H9 (cell line): ENCODE measurements at regions not wholly inside any gene's neighbourhood (a gene's known extent, or its start where the extent isn't known, plus 50 kb on each side); places are given as distances from the start of the nearest gene placed in this dataset.

ENCODE experiments used
- DNase-seq: peaks from one replicate; pipeline ENCODE4 v3.0.0-alpha.2; 2017
- H2AFZ ChIP-seq: one replicate; pipeline ENCODE4 v1.6.1; 2013; ENCODE audit warnings: mild to moderate bottlenecking, low read length, control low read depth, moderate library complexity
- H2AK5ac ChIP-seq: 2 replicates; pipeline ENCODE4 v1.6.1; 2013; ENCODE audit warnings: low read length, control low read depth, mixed read lengths; ENCODE audit not compliant: insufficient read length
- H2BK120ac ChIP-seq: one replicate; pipeline ENCODE4 v1.6.1; 2013; ENCODE audit warnings: low read depth, mild to moderate bottlenecking, low read length, control low read depth, inconsistent platforms; ENCODE audit not compliant: poor library complexity, severe bottlenecking
- H2BK12ac ChIP-seq: 2 replicates; pipeline ENCODE4 v1.6.1; 2013; ENCODE audit warnings: low read length, control low read depth, mixed read lengths, low read depth; ENCODE audit not compliant: insufficient read length
- H2BK15ac ChIP-seq: 2 replicates; pipeline ENCODE4 v1.6.1; 2013; ENCODE audit warnings: low read depth, low read length, control low read depth
- H2BK20ac ChIP-seq: one replicate; pipeline ENCODE4 v1.6.1; 2013; ENCODE audit warnings: low read depth, mild to moderate bottlenecking, low read length, control low read depth, inconsistent platforms; ENCODE audit not compliant: poor library complexity, severe bottlenecking
- H2BK5ac ChIP-seq: 2 replicates; pipeline ENCODE4 v1.6.1; 2013; ENCODE audit warnings: low read length, control low read depth, mixed read lengths; ENCODE audit not compliant: insufficient read length
- H3K14ac ChIP-seq: 2 replicates; pipeline ENCODE4 v1.6.1; 2013; ENCODE audit warnings: low read length, control low read depth; ENCODE audit not compliant: insufficient read depth
- H3K18ac ChIP-seq: 2 replicates; pipeline ENCODE4 v1.6.1; 2013; ENCODE audit warnings: low read depth, mild to moderate bottlenecking, mixed read lengths, low read length, control low read depth; ENCODE audit not compliant: insufficient read length
- H3K23ac ChIP-seq: 2 replicates; pipeline ENCODE4 v1.6.1; 2013; ENCODE audit warnings: low read length, control low read depth, mixed read lengths, low read depth; ENCODE audit not compliant: insufficient read length
- H3K23me2 ChIP-seq: 2 replicates; pipeline ENCODE4 v1.6.1; 2013; ENCODE audit warnings: low read depth, mild to moderate bottlenecking, mixed read lengths, low read length, control low read depth; ENCODE audit not compliant: insufficient read length, poor library complexity, severe bottlenecking
- H3K27ac ChIP-seq: 2 replicates; pipeline ENCODE4 v1.5.1; 2013; ENCODE audit warnings: low read length, control low read depth, mixed read lengths, low read depth; ENCODE audit not compliant: insufficient read length
- H3K27me3 ChIP-seq: 2 replicates; pipeline ENCODE4 v1.6.1; 2013; ENCODE audit warnings: low read length, control low read depth, inconsistent platforms; ENCODE audit not compliant: insufficient read depth
- H3K4ac ChIP-seq: 2 replicates; pipeline ENCODE4 v1.6.1; 2013; ENCODE audit warnings: low read depth, mild to moderate bottlenecking, control low read depth, inconsistent platforms, low read length, moderate library complexity
- H3K4me1 ChIP-seq: 2 replicates; pipeline ENCODE4 v1.6.1; 2013; ENCODE audit warnings: low read length, control low read depth, inconsistent platforms; ENCODE audit not compliant: insufficient read depth
- H3K4me2 ChIP-seq: 2 replicates; pipeline ENCODE4 v1.6.1; 2013; ENCODE audit warnings: low read length, control low read depth, mixed read lengths; ENCODE audit not compliant: insufficient read length, insufficient read depth
- H3K56ac ChIP-seq: 2 replicates; pipeline ENCODE4 v1.6.1; 2013; ENCODE audit warnings: low read depth, mild to moderate bottlenecking, mixed read lengths, low read length, control low read depth; ENCODE audit not compliant: insufficient read length
- H3K79me1 ChIP-seq: 2 replicates; pipeline ENCODE4 v1.6.1; 2013; ENCODE audit warnings: low read depth, mild to moderate bottlenecking, moderate library complexity, low read length, control low read depth, inconsistent platforms; ENCODE audit not compliant: insufficient read depth, poor library complexity, severe bottlenecking
- H3K79me2 ChIP-seq: 2 replicates; pipeline ENCODE4 v1.6.1; 2013; ENCODE audit warnings: low read length, control low read depth, inconsistent platforms; ENCODE audit not compliant: insufficient read depth
- H3K9ac ChIP-seq: 2 replicates; pipeline ENCODE4 v1.6.1; 2013; ENCODE audit warnings: low read length, control low read depth, mixed read lengths; ENCODE audit not compliant: insufficient read length; ENCODE audit errors: extremely low read depth
- H3K9me3 ChIP-seq: one replicate; pipeline ENCODE4 v1.6.1; 2013; ENCODE audit warnings: low read depth, low read length, inconsistent platforms; ENCODE audit not compliant: control insufficient read depth
- H3T11ph ChIP-seq: one replicate; pipeline ENCODE4 v1.6.1; 2013; ENCODE audit warnings: mild to moderate bottlenecking, low read length, control low read depth, inconsistent platforms
- H4K20me1 ChIP-seq: one replicate; pipeline ENCODE4 v1.6.1; 2013; ENCODE audit not compliant: control insufficient read depth, insufficient read length, insufficient read depth
- H4K5ac ChIP-seq: 2 replicates; pipeline ENCODE4 v1.6.1; 2013; ENCODE audit warnings: low read depth, mild to moderate bottlenecking, mixed read lengths, low read length, control low read depth; ENCODE audit not compliant: insufficient read length
- H4K8ac ChIP-seq: replicated peaks from 2 replicates; pipeline ENCODE4 v1.6.1; 2013; ENCODE audit warnings: low read length, control low read depth, mixed read lengths, low read depth; ENCODE audit not compliant: insufficient read length
- H4K91ac ChIP-seq: 2 replicates; pipeline ENCODE4 v1.6.1; 2013; ENCODE audit warnings: low read depth, mild to moderate bottlenecking, moderate library complexity, mixed read lengths, low read length, control low read depth; ENCODE audit not compliant: insufficient read length
- H3K27ac Mint-ChIP-seq, 3 experiments: 2 replicates in 2 of 3; 3 replicates in 1 of 3; pipeline ENCODE4 v1.8.0; 2020 to 2021; ENCODE audit warnings: mixed read lengths in 3 of 3, mild to moderate bottlenecking in 1 of 3, moderate library complexity in 1 of 3
- H3K27me3 Mint-ChIP-seq: 2 replicates; pipeline ENCODE4 v1.8.0; 2021; ENCODE audit warnings: low read depth, mild to moderate bottlenecking, moderate library complexity, mixed read lengths
- H3K36me3 Mint-ChIP-seq, 3 experiments: 2 replicates in 2 of 3; 3 replicates in 1 of 3; pipeline ENCODE4 v1.8.0; 2020 to 2021; ENCODE audit warnings: low read depth in 3 of 3, mixed read lengths in 3 of 3; ENCODE audit not compliant: insufficient read depth in 1 of 3
- H3K4me1 Mint-ChIP-seq, 2 experiments: 2 replicates each; pipeline ENCODE4 v1.8.0; 2020; ENCODE audit warnings: mixed read lengths in 2 of 2
- H3K4me3 Mint-ChIP-seq, 2 experiments: 2 replicates in 1 of 2; 3 replicates in 1 of 2; pipeline ENCODE4 v1.8.0; 2020 to 2021; ENCODE audit warnings: mild to moderate bottlenecking in 2 of 2, mixed read lengths in 2 of 2, moderate library complexity in 1 of 2
- H3K9me3 Mint-ChIP-seq, 2 experiments: 2 replicates in 1 of 2; 3 replicates in 1 of 2; pipeline ENCODE4 v1.8.0; 2020; ENCODE audit warnings: mild to moderate bottlenecking in 2 of 2, mixed read lengths in 2 of 2, moderate library complexity in 1 of 2
- CTCF ChIP-seq: fragments of 200-600 bp; sonication (generic); conservative IDR thresholded peaks from 3 replicates; pipeline ENCODE4 v1.8.0; 2021; ENCODE audit warnings: antibody characterized with exemption, mild to moderate bottlenecking
- WGBS: extraction: QIAGEN DNeasy Blood & Tissue Kit; methylation state at CpG from one replicate; pipeline ENCODE4 v1.1.7; 2013; ENCODE audit warnings: missing lambda C conversion rate, low lambda C conversion rate, mixed read lengths; ENCODE audit not compliant: insufficient read length; ENCODE audit errors: extremely low coverage; 5-methylcytosine and 5-hydroxymethylcytosine counted together

- H2AK5ac ChIP-seq = no peak overlapping the region
- H3K9ac ChIP-seq = no peak overlapping the region
- Mint-ChIP-seq H3K4me1 (peaks cover 65% of the 10 kb centered on the region in 2 experiments), H3K27me3 (no peaks in the 10 kb centered on the region; the same call in 1 of the 2 replicates), H3K36me3 (peaks cover 14 to 37% (median 15%) of the 10 kb centered on the region in 3 experiments), H3K9me3 (peaks cover 18 to 20% of the 10 kb centered on the region in 2 experiments; a peak in 4 of 5 replicates), H3K27ac (0 out of 7 replicates have a peak overlapping the region, but pooled peaks of 1 of the 3 experiments have one; percentile 30), H3K4me3 (no peak overlapping the region)
- TF ChIP-seq CTCF = no peak
- peaks cover 7% of the 10 kb centered on the region; the same call in 1 of the 2 replicates for H3K4me1 ChIP-seq
- no peaks in the 10 kb centered on the region for H3K27me3 ChIP-seq
- no peak overlapping the region for H4K5ac ChIP-seq
- no peak overlapping the region for H3K14ac ChIP-seq
- no peak overlapping the region for H3K27ac ChIP-seq
- no peak overlapping the region for H2BK12ac ChIP-seq
- H3K18ac ChIP-seq = no peak overlapping the region
- H3K4ac ChIP-seq = no peak overlapping the region
- H2AFZ ChIP-seq = no peak overlapping the region
- H3T11ph ChIP-seq = no peak overlapping the region
- no peak overlapping the region for H2BK120ac ChIP-seq
- no peaks in the 10 kb centered on the region for H3K23me2 ChIP-seq
- H3K79me2 ChIP-seq = no peaks in the 10 kb centered on the region
- no peak overlapping the region for H4K91ac ChIP-seq
- H2BK5ac ChIP-seq = no peak overlapping the region
- no peak overlapping the region for H3K23ac ChIP-seq
- WGBS = no CpG with 5 or more reads among the region's 2 CpGs
- no peaks in the 10 kb centered on the region for H3K79me1 ChIP-seq
- H3K4me2 ChIP-seq = no peak overlapping the region
- H4K20me1 ChIP-seq = no peaks in the 10 kb centered on the region
- no peak overlapping the region for H3K56ac ChIP-seq
- no peak overlapping the region for H2BK20ac ChIP-seq
- no peak overlapping the region for H4K8ac ChIP-seq
- no peak for DNase-seq
- H3K9me3 ChIP-seq = no peaks in the 10 kb centered on the region
- no peak overlapping the region for H2BK15ac ChIP-seq
These were observed 122.7 kb upstream of the JADE1 start for GRCh38 chr4:128686810-128687209.
